GM12874 (cell line): ENCODE measurements at regions not wholly inside any gene's neighbourhood (a gene's known extent, or its start where the extent isn't known, plus 50 kb on each side); places are given as distances from the start of the nearest gene placed in this dataset.

Experiments
- TF ChIP-seq, protein P1 (sequence below): IDR thresholded peaks from 2 replicates; pipeline ENCODE4 v1.5.1; 2011; ENCODE audit warnings: low read depth, mild to moderate bottlenecking, control low read depth, low read length, moderate library complexity; ENCODE audit not compliant: insufficient read depth

- TF ChIP-seq, protein P1, sequence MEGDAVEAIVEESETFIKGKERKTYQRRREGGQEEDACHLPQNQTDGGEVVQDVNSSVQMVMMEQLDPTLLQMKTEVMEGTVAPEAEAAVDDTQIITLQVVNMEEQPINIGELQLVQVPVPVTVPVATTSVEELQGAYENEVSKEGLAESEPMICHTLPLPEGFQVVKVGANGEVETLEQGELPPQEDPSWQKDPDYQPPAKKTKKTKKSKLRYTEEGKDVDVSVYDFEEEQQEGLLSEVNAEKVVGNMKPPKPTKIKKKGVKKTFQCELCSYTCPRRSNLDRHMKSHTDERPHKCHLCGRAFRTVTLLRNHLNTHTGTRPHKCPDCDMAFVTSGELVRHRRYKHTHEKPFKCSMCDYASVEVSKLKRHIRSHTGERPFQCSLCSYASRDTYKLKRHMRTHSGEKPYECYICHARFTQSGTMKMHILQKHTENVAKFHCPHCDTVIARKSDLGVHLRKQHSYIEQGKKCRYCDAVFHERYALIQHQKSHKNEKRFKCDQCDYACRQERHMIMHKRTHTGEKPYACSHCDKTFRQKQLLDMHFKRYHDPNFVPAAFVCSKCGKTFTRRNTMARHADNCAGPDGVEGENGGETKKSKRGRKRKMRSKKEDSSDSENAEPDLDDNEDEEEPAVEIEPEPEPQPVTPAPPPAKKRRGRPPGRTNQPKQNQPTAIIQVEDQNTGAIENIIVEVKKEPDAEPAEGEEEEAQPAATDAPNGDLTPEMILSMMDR = no peak
These were observed 89.6 kb downstream of the CAVIN4 start for GRCh38 chr9:100667448-100667847.

DNA sequence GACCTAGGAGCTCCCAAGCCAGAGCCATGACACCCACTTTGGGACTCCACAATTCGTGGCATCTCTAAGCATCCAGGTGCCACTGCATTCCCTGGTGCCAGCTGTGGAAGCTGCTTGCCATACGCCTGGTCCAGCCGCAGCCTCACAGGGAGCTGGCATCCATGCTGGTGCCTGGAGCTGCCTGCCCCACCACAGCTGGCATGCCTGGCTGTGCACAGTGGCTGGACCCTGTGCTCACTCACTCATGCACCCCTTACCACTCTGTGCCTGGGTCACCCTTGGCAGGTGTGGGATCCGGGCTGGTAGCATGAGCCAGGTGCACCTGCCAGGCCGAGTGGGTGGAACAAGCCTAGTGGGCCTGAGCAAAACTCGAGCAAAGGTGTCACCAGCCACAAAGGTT is 90.1 kb downstream of the CAVIN4 start:
- TF ChIP-seq, protein P1 = no peak

DNA sequence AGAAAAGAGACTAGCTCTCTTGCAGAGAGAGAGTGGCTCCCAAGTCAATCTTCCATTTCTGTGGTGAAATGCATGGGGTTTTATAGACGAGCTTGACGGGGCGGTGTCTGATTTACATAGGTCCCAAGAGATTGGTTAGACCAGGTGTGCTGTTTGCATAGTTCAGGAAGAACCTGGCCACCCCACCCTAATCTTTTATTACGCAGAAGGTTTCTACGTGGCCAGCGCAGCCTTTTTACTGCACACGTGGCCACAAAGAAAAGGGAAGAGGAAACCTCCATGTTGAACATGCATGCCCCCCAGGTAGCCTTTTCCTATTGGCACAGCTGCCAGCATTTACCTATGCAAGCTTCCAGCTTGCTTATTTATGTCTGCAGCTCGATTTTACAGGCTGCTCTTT is 92.1 kb downstream of the CAVIN4 start:
- TF ChIP-seq, protein P1 = no peak

GRCh38 chr9:100670719-100671118 is 92.8 kb downstream of the CAVIN4 start:
- TF ChIP-seq, protein P1 = no peak

DNA sequence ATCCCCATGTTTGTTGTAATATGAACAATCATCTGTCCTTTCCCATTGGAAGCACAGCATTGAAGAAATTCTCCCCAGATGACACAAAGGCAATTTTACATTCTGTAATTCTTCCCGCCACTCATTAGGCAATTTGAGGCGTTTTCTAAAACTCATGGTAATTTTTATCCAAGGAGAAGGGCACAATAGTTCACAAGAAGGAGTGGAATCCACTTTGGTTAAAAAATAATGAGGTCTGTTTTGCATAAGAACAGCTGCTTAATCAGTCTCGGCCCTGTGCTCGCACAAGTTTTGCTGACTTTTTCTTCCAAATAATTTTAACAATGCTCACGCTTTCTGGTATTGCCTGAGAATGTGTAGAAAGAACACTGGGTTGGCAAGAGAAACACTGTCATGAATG is 94.0 kb downstream of the CAVIN4 start:
- TF ChIP-seq, protein P1 = no peak

GRCh38 chr9:100673249-100673648 is 95.4 kb downstream of the CAVIN4 start:
- TF ChIP-seq, protein P1 = no peak

DNA sequence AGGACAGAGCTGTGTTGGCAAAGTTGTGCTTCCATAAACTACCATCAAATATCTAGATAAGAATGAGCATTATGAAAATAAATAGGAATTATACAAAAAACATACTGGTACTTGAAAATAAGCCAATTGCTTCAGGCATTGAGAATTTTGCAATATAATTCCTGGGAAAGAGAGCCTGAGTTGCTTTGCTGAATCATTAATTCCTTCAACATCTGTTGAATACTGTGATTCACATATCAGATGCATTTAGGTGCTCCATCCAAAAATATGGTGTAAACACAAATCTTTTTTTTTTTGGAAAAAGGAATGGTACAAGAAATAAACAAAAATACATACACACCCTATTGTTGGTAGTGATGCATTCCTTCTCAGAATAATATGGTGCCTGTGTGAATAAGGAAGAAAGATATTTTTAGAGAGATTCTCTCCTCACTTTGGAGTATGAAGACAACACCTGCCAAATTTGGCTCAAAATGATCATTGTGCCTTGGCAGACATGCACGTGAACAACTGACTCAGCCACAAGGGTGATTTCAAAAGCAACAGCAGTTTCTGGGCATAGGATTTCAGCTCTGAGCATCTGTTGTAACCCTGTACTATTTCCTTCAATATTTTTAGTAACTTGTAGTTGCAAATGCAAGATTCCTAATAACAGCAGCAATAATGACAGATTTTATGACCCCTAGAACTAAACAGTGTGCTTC is 96.7 kb downstream of the CAVIN4 start:
- TF ChIP-seq, protein P1 = no peak
